Mucosa of descending colon (tissue), 3 donors: ENCODE measurements at regions not wholly inside any gene's neighbourhood (a gene's known extent, or its start where the extent isn't known, plus 50 kb on each side); places are given as distances from the start of the nearest gene placed in this dataset.
A peak's percentile ranks its signal among the peaks of the same experiment; 100 is the strongest.

Experiments
- ATAC-seq: fragments of 200-7000 bp; cut with Tn5 transposase; one replicate; pipeline ENCODE4 v1.9.1; 2020; ENCODE audit warnings: mild to moderate bottlenecking, moderate library complexity
- DNase-seq, 3 donors: peaks; one replicate each; pipeline ENCODE4 v3.0.0-alpha.2; 2020
- H3K36me3 ChIP-seq: fragments of 200-600 bp; one replicate; pipeline ENCODE4 v1.8.0; 2021; ENCODE audit warnings: low read depth, mild to moderate bottlenecking
- H3K4me1 ChIP-seq: fragments of 200-600 bp; one replicate; pipeline ENCODE4 v1.8.0; 2021; ENCODE audit warnings: low read depth, mild to moderate bottlenecking
- H3K4me3 ChIP-seq: fragments of 200-600 bp; one replicate; pipeline ENCODE4 v1.8.0; 2021; ENCODE audit warnings: mild to moderate bottlenecking
- H3K9me3 ChIP-seq: fragments of 200-600 bp; one replicate; pipeline ENCODE4 v1.8.0; 2021; ENCODE audit warnings: mild to moderate bottlenecking
- intact Hi-C, 2 donors: fragments of 100-400 bp; cut with DNase I in 1 of 2; cut with micrococcal nuclease in 1 of 2; formaldehyde crosslinking; loops; one replicate each; pipeline versions ENCODE4 v1.11.0 to v1.11.1; 2022; cut with DNase I, micrococcal nuclease
- TF ChIP-seq, protein P1 (sequence below): fragments of 200-600 bp; IDR thresholded peaks from one replicate; pipeline ENCODE4 v1.8.0; 2022; ENCODE audit warnings: antibody characterized with exemption, mild to moderate bottlenecking
- donor health status: DM: no; HTN: no; CAD: no; lungs with moderate emphysema.
- donor health status: DM: no; HTN: no; CAD: no.
- donor health status: DM: no; HTN: yes; CAD: no.

DNA sequence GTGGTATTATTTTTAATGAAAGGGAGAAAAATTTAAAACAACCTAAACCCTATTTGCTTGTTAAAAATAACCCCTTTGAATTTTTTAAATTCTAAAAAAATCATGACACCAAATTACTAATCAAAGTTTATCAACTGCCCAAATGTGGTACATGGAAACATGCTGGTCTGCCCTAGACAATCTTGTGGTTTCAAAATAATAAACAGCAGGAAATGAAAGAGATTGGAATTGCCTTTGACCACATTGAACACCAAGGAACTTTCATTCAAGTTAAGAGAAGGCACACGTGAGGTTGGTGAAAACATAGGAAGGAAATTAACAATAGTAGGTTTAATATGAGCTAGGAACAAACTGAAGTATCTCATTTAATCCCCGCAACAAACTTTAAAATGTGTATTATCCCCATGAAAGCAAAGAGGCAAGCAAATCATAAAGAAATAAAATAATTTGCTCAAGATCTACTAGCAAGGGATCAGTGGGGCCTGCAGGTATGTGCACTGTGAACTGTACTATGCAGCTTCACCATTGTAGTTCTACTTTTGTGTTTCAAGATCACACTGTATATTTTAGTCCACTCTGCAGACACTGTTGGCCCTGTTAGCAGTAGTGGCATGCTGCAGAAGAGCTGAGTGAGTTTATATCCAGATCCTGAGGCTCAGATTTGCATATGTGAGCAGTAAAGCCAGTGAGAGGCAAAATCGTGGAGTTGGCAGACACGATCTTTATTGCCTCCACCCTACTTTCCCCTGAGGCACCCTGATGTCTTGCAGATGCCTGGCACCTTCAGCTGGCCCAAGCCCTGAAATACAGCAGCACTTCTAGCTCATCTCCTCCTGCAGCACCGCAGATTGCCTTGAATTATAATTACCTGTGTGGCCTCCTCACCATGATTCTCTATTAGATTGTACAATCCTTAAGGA, 157.8 kb upstream of the TENT5A start:
- intact Hi-C loops = no loop called here
- ATAC-seq = no peak

DNA sequence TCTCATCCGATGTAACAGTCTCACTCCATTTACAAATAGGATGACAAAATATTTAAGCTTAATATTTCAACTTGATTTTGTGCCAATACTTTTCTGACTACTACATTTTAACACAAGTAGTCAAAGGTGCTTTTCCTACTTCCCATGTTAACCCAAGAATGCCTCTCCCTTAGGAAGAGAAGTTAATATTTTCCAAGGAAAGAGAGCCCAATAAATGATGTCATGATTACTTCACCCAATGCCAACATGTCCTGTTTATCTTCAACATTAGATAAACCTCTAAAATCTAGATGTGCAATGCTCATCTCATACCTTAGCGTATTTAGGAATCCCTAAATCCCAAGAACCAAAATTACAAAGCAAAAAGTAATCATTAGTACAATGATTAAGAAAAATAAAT, 156.7 kb upstream of the TENT5A start:
- TF ChIP-seq, protein P1, sequence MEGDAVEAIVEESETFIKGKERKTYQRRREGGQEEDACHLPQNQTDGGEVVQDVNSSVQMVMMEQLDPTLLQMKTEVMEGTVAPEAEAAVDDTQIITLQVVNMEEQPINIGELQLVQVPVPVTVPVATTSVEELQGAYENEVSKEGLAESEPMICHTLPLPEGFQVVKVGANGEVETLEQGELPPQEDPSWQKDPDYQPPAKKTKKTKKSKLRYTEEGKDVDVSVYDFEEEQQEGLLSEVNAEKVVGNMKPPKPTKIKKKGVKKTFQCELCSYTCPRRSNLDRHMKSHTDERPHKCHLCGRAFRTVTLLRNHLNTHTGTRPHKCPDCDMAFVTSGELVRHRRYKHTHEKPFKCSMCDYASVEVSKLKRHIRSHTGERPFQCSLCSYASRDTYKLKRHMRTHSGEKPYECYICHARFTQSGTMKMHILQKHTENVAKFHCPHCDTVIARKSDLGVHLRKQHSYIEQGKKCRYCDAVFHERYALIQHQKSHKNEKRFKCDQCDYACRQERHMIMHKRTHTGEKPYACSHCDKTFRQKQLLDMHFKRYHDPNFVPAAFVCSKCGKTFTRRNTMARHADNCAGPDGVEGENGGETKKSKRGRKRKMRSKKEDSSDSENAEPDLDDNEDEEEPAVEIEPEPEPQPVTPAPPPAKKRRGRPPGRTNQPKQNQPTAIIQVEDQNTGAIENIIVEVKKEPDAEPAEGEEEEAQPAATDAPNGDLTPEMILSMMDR = no peak
- DNase-seq = no peak
- intact Hi-C loops = no loop called here

More for the DNA sequence above, 157.8 kb upstream of the TENT5A start:
- TF ChIP-seq, protein P1 = no peak
- H3K4me3 ChIP-seq = no peak overlapping the region
- no peaks in the 10 kb centered on the region for H3K9me3 ChIP-seq
- no peaks in the 10 kb centered on the region for H3K4me1 ChIP-seq
- DNase-seq = no peak
- no peaks in the 10 kb centered on the region for H3K36me3 ChIP-seq

DNA sequence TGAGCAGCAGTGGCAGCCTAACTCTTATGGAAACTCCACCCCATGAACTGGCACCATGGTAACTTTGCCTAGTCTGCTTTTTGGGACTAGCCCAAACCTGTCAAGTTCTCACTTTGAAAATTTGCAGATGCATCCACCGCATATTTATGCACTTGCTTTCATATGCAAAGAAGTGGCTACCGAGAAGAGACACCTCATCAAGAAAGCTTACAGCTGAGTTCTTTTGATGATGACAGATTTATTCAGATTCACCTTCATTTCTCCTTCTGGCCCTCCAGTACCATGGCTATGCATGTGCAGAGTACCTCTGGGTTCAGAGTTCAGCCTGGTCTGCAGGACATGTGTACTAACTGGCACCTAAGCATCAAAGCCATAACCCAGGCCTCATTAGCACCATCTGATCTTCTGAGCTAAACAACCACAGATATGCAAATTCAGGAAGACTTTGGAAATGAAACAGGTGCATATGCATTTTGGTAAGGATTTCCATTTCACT, 154.3 kb upstream of the TENT5A start:
- TF ChIP-seq, protein P1 = no peak
- ATAC-seq (no peak), DNase-seq (no peak)
- H3K4me1 ChIP-seq = no peaks in the 10 kb centered on the region
- intact Hi-C loops = no loop called here
- no peak overlapping the region for H3K4me3 ChIP-seq
- no peaks in the 10 kb centered on the region for H3K36me3 ChIP-seq
- H3K9me3 ChIP-seq = peaks cover 3% of the 10 kb centered on the region

More for the DNA sequence above, 156.7 kb upstream of the TENT5A start:
- Histone ChIP-seq H3K4me1 (no peaks in the 10 kb centered on the region), H3K36me3 (no peaks in the 10 kb centered on the region), H3K9me3 (no peaks in the 10 kb centered on the region), H3K4me3 (no peak overlapping the region)
- ATAC-seq = no peak

DNA sequence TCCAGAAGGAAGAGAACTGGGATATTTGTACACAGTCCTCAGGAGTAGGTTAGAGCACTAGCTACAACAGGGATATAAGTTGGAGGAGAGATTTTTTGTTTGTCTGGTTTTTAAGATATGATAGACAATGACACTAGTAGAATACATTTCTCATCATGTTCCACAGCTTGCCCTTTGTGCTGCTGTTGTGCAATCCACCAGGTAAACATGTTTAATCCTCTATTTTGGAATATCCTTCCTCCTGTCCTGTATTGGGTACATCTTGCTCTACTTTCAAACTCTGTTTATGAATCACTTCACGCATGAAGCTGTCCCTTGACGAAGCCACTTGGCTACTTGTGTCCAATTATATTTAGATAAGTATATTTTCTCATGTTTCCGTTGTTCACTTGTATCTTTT, 153.6 kb upstream of the TENT5A start:
- intact Hi-C loops = no loop called here
- no peak for DNase-seq

DNA sequence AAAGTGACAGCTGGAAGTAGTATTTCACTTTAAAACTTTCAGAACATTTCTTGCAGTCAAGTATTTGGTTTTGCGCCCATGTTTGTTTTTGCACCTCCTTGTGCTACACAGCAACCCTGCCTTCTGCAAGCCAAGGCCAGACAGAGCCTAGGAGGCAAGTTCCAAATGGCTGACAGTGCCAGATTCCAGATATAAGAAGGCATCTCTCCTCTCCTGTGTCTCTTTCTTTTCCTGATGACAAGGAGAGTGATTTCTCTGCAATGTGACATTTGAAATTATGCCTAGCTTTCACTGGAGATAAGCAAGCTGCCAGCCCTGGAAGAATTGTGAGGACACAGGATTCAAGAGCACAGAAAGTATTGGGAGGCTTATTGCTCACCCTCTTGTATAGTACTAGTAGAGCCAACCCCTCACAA, 149.1 kb upstream of the TENT5A start:
- DNase-seq (no peak), ATAC-seq (no peak)
- TF ChIP-seq, protein P1 = no peak
- no peaks in the 10 kb centered on the region for H3K36me3 ChIP-seq
- intact Hi-C loops = no loop called here
- H3K4me3 ChIP-seq = no peak overlapping the region
- peaks cover 3% of the 10 kb centered on the region for H3K9me3 ChIP-seq
- H3K4me1 ChIP-seq = peaks cover 8% of the 10 kb centered on the region

More for the DNA sequence above, 153.6 kb upstream of the TENT5A start:
- Histone ChIP-seq H3K36me3 (no peaks in the 10 kb centered on the region), H3K4me1 (no peaks in the 10 kb centered on the region), H3K4me3 (no peak overlapping the region), H3K9me3 (peaks cover 3% of the 10 kb centered on the region)
- peak; percentile 19 for ATAC-seq
- TF ChIP-seq, protein P1 = no peak
